Stimulated activated naive CD8-positive, alpha-beta T cell treated with anti-CD3 and anti-CD28 coated beads, Interleukin-15, amount 100 ng/mL, for 72 hours (primary cell): ENCODE measurements at regions not wholly inside any gene's neighbourhood (a gene's known extent, or its start where the extent isn't known, plus 50 kb on each side); places are given as distances from the start of the nearest gene placed in this dataset.

ENCODE experiments used
- ATAC-seq: fragments of 150-1000 bp; cut with Tn5 transposase; 2 replicates; pipeline ENCODE4 v1.10.0; 2021; ENCODE audit warnings: mild to moderate bottlenecking, moderate library complexity
- DNase-seq, 2 donors: peaks; one replicate each; pipeline ENCODE4 v3.0.0; 2021 to 2022
- H3K27ac Mint-ChIP-seq, 2 donors: one replicate each; pipeline ENCODE4 v1.8.0; 2022; ENCODE audit warnings: mild to moderate bottlenecking in 2 of 2, mixed read lengths in 2 of 2, moderate library complexity in 2 of 2
- H3K27me3 Mint-ChIP-seq: one replicate; pipeline ENCODE4 v1.8.0; 2022; ENCODE audit warnings: mixed read lengths
- H3K4me1 Mint-ChIP-seq: one replicate; pipeline ENCODE4 v1.8.0; 2022; ENCODE audit warnings: mild to moderate bottlenecking, mixed read lengths
- H3K4me3 Mint-ChIP-seq, 2 donors: one replicate each; pipeline ENCODE4 v1.8.0; 2022; ENCODE audit warnings: mild to moderate bottlenecking in 2 of 2, mixed read lengths in 2 of 2, moderate library complexity in 1 of 2
- H3K9me3 Mint-ChIP-seq, 2 donors: one replicate each; pipeline ENCODE4 v1.8.0; 2022; ENCODE audit warnings: mixed read lengths in 2 of 2

DNA sequence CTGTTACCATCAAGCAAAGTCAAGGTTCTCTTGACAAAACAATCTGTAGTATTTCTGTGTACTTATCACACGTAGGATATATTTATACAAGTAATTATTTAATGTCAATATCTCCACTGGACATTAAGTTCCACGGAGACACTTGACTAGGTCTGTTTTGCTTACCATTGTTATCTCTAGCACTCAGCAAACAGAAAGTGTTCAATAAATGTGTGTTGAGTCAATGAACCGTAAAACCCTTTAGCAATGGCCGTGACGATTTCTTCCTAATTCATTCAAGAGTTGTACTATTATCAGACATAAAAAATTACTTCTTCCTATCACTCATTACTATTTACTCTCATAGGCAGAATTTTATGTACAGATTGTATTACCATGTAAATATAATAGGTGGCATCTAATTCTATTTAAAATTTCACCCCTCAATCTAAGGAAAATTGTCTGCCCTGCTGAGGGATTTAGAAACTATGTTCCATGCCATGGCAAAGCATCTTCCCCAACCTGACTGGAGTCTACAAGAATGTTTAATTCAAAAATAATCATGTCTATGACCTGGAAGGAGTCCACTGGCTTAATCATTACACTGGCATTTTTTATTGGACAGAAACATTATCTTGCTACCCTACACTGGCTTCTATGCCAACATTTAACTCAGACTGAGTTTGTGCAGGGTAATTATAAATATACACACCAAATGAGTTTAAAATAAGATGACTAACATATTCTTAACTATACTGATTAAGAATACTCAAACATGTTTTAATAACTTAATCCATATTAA, 301.9 kb downstream of the ZEB2 start:
- Mint-ChIP-seq H3K27me3 (no peaks in the 10 kb centered on the region), H3K4me1 (peaks cover 32% of the 10 kb centered on the region), H3K27ac (no peak overlapping the region), H3K9me3 (no peaks in the 10 kb centered on the region), H3K4me3 (no peak overlapping the region)
- DNase-seq (no peak), ATAC-seq (no peak)

DNA sequence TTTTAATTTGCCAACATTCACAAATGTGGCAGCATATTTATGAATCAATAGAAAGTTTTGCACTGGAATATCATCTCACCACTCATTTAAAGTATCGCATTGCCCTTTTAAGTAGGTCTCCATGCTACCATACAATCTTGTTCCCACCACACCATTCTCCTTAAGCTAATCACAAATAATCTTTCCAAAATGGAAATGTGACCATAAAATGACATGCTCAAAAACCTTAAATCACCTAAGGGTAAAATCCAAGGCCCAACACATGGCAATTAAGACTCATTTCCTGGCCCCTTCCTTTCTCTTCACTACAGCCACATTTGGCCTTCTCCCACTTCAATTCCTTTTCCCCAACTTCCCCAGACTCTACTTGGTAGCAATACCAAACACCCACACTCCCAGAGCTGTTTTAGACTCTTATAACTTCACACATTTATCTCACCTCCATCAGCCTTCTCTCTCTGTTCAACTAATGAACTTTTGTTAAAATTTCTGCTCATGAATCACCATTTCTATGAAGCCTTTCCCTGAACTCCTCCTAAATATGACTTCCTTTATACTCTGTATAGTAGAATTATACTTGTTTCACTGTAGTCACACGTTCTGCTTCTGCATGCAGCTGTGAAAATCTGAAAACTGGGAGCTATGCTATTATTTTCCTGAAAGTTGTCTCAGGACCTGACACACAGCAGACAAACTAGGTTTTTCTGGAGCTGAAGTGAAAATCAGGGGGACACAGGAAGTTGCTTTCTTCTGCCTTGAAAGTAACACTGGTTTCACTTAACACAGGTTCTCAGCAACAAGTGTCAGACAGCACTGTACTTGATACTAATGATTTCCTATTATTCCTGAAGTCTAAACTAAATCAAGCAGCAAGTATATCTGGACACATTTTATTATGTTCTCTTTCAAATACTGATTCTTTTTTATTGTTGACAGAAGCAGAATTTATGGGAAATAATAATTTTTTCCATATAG, 303.9 kb downstream of the ZEB2 start:
- no peak for DNase-seq
- Mint-ChIP-seq H3K27me3 (no peaks in the 10 kb centered on the region), H3K4me1 (peaks cover 47% of the 10 kb centered on the region), H3K4me3 (peak overlapping the region; percentile 68 to 72), H3K27ac (peak overlapping the region; percentile 72 to 94), H3K9me3 (no peaks in the 10 kb centered on the region)
- ATAC-seq: peak; percentile 82

DNA sequence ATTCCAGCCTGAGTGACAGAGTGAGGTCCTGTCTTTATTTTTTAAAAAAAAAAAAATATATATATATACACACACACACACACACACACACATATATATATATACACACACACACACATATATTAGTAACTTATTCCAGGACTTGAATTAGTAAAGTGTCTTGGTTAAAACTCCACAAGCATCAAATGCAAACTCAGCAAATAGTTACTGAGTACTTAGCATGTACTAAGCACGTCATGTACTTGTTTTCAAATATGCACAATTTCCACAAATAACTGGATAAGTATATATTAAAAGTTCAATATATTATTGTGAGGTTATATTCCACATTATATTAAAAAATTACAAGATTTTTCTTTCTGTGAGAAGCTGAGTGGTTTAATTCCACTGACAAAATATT, 304.7 kb downstream of the ZEB2 start:
- Mint-ChIP-seq H3K27ac (no peak overlapping the region), H3K4me3 (no peak overlapping the region), H3K4me1 (peaks cover 50% of the 10 kb centered on the region), H3K27me3 (no peaks in the 10 kb centered on the region), H3K9me3 (no peaks in the 10 kb centered on the region)
- ATAC-seq: no peak
- DNase-seq: no peak

DNA sequence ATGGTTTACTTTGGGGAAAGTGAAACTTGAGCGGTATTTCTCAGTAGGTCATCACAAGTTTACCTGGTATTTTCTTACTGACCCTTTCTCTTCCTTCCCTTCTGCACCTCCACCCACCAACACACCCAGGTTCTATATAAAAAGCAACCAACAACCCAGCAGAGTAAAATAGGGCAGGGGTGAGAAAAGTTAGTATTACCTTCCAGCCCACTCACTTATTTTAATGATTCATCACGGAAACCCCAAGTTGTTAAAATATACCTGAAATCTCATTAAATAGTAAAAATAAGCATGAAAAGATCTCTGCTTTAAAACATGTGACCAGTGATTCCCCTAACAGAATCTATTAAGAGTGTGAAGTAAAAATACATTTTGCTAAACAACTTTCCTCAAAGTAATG, 306.1 kb downstream of the ZEB2 start:
- Mint-ChIP-seq H3K9me3 (no peaks in the 10 kb centered on the region), H3K27ac (peak overlapping the region; percentile 74 to 77), H3K4me3 (peak overlapping the region; percentile 21 to 47), H3K4me1 (peaks cover 50% of the 10 kb centered on the region), H3K27me3 (no peaks in the 10 kb centered on the region)
- ATAC-seq (peak; percentile 85), DNase-seq (no peak)

DNA sequence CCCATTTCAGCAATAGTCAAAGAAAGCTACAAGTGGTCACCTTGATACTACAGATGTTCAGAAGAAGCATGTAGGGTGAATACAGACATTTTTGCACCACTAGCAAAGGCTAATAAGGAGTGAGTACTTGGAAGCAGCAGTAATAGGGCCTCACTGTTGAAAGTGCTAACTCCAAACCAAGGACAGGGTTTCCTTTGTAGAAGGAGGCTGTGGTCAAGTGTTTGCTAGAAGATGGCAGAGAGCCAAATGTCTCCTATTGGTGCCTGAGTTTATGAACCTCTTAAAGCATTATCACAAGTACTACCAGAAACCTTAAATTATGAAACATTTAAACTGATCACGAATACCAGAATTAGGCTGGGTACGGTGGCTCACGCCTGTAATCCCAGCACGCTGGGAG, 308.1 kb downstream of the ZEB2 start:
- Mint-ChIP-seq H3K4me1 (peaks cover 48% of the 10 kb centered on the region), H3K27ac (no peak overlapping the region), H3K9me3 (no peaks in the 10 kb centered on the region), H3K27me3 (no peaks in the 10 kb centered on the region), H3K4me3 (no peak overlapping the region)
- ATAC-seq (no peak), DNase-seq (no peak)

DNA sequence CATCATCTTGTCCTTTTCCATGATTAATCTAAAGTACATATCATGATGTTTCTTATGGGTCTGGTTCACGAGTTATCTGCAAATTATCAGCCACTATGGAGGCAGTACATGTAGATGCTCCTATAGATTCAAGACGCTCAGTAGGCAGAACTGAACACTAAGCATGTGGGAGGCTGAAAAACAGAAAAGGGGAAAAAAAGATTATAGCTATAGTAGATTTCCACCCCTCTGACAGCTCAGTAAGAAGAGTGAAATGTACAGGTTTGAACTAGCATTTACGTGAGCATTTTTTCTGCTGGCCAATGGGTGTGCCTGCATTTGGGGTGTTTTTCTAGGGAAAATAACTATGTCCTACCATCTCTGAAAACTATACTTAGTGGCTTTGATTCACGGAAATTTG, 308.9 kb downstream of the ZEB2 start:
- H3K4me3 Mint-ChIP-seq: no peak overlapping the region
- no peak for DNase-seq
- no peaks in the 10 kb centered on the region for H3K9me3 Mint-ChIP-seq
- H3K4me1 Mint-ChIP-seq: peaks cover 42% of the 10 kb centered on the region
- no peak overlapping the region for H3K27ac Mint-ChIP-seq
- H3K27me3 Mint-ChIP-seq: no peaks in the 10 kb centered on the region
- no peak for ATAC-seq

DNA sequence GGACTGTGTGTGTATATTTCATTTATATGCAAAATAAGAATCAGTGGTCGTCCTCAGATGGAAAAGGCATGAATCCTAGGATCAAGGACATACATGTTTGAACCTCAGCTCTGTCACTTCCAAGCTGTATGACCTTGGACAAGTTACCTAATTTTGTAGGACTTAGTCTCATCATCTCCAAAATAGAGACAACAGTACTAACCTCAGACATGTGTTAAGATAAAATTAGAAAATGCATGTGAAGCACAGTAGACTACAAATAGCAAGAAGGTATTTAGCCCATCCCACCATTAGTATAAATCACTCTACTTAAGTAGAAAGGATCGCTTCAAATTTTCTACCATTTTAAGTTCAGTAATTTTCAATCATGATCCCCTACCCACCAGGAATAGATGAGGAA, 309.8 kb downstream of the ZEB2 start:
- H3K4me1 Mint-ChIP-seq: peaks cover 36% of the 10 kb centered on the region
- H3K9me3 Mint-ChIP-seq: no peaks in the 10 kb centered on the region
- no peak overlapping the region for H3K4me3 Mint-ChIP-seq
- DNase-seq (no peak), ATAC-seq (no peak)
- H3K27ac Mint-ChIP-seq: no peak overlapping the region
- no peaks in the 10 kb centered on the region for H3K27me3 Mint-ChIP-seq

DNA sequence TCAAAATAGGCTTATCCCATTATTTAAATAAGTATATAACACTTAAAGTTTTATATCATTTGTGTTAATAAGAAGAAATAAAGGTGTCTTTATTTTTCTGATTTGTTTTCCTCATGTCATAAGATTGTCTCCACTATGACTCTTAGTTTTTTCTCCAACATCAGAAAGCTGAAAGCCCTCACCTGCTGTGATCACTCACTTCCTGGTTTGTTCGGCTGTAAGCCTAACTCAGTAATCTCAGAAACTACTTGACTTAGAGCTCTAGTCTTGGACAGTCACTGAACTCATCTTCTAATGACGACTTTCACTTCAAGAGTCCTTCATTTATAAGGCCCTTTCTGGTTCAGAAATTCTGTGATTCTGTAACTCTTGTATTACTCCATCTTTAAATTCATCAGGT, 311.0 kb downstream of the ZEB2 start:
- DNase-seq (no peak), ATAC-seq (no peak)
- peaks cover 25% of the 10 kb centered on the region for H3K4me1 Mint-ChIP-seq
- no peak overlapping the region for H3K4me3 Mint-ChIP-seq
- no peaks in the 10 kb centered on the region for H3K9me3 Mint-ChIP-seq
- H3K27me3 Mint-ChIP-seq: no peaks in the 10 kb centered on the region
- H3K27ac Mint-ChIP-seq: no peak overlapping the region

DNA sequence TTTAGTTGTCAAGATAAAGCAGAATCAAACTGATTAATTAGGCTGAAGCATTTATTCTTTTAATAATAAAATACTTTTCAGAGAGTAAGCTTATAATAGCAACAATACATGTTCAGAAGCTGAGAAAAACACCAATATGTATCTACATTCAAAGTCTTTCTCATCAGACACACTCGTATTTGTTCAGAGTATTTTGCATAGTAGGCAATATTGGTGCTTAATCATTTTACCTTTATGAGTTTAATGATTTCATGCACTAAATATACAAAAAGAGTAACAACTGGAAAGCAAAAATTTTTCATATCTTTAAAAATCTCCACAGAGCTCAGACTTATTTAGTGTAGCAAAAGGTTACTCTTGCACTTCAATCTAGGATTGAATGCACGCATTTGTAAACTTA, 313.9 kb downstream of the ZEB2 start:
- ATAC-seq: no peak
- Mint-ChIP-seq H3K4me3 (no peak overlapping the region), H3K4me1 (peaks cover 24% of the 10 kb centered on the region), H3K9me3 (no peaks in the 10 kb centered on the region), H3K27me3 (no peaks in the 10 kb centered on the region), H3K27ac (no peak overlapping the region)
- no peak for DNase-seq

DNA sequence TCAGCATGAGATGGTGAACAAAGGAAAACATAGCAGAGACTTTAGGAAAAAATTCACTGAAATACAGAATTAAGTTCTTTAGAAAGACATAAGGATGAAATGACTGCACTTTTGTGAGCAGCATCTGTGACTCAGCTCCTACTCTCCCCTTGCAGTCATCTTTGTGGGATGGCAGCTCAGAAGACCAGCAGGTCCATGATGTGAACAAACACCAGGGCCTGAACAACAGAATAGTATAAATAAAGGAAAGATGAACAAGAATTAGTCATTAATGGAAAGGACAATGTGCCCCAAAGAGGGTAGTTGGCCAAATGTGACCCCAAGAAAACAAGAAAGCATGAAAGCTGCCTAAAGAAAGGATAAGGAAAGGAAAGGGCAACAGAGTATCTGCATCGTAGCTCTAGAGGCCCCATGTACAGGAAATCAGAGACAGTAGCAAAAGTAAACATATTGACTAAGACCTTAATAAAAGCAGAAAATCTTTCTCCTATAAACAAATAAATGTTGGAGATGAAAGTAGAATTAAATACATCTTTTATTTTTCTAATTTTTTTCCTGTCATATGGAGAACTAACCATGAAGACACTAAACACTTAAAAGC, 318.0 kb downstream of the ZEB2 start:
- Mint-ChIP-seq H3K9me3 (no peaks in the 10 kb centered on the region), H3K4me1 (peaks cover 46% of the 10 kb centered on the region), H3K27ac (peak overlapping the region; percentile 1 to 16), H3K4me3 (peak overlapping the region in 1 of 2 donors; percentile 29), H3K27me3 (no peaks in the 10 kb centered on the region)
- no peak for DNase-seq
- ATAC-seq: peak; percentile 75

DNA sequence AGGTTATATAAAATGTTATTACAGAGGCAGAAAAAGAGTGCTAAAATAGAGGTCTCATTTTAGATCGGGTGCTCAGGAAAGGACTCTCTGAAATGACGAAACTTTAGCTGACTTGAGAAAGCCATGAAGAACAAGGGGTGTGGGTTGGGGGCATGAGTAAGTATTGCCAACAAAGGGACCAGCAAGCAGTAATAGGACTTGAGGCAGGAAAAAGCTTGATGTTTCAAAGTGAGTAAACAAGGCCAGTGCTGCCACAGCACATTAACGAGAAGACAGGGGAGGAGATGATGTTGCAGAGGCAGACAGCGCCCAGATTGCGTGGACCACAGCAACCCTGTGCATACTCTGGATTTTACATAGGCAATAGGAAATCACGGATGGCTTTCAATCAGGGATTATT, 318.8 kb downstream of the ZEB2 start:
- H3K27me3 Mint-ChIP-seq: no peaks in the 10 kb centered on the region
- DNase-seq (no peak), ATAC-seq (peak; percentile 53)
- H3K4me1 Mint-ChIP-seq: peaks cover 54% of the 10 kb centered on the region
- H3K4me3 Mint-ChIP-seq: peak overlapping the region in 1 of 2 donors; percentile 2
- peak overlapping the region in 1 of 2 donors; percentile 34 for H3K27ac Mint-ChIP-seq
- H3K9me3 Mint-ChIP-seq: no peaks in the 10 kb centered on the region

DNA sequence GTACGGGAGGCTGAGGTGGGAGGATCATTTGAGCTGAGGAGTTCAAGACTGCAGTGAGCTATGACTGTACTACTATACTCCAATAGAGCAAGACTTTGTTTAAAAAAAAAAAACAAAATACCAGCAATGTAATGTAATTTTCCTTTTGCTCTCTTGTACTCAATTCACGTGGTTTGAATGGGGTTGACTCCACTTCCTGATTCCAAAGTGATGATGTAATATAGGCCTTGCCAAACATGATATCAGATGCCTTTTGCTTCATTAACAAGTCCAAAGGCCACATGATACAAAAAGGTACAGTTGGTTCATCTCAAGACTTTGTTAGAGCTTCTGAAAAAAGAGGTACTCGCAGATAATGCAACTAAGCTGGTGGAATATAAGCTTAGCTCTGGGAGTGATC, 321.8 kb downstream of the ZEB2 start:
- ATAC-seq (peak; percentile 44), DNase-seq (no peak)
- Mint-ChIP-seq H3K4me1 (peaks cover 72% of the 10 kb centered on the region), H3K27me3 (no peaks in the 10 kb centered on the region), H3K9me3 (no peaks in the 10 kb centered on the region), H3K27ac (peak overlapping the region in 1 of 2 donors; percentile 38), H3K4me3 (no peak overlapping the region)

DNA sequence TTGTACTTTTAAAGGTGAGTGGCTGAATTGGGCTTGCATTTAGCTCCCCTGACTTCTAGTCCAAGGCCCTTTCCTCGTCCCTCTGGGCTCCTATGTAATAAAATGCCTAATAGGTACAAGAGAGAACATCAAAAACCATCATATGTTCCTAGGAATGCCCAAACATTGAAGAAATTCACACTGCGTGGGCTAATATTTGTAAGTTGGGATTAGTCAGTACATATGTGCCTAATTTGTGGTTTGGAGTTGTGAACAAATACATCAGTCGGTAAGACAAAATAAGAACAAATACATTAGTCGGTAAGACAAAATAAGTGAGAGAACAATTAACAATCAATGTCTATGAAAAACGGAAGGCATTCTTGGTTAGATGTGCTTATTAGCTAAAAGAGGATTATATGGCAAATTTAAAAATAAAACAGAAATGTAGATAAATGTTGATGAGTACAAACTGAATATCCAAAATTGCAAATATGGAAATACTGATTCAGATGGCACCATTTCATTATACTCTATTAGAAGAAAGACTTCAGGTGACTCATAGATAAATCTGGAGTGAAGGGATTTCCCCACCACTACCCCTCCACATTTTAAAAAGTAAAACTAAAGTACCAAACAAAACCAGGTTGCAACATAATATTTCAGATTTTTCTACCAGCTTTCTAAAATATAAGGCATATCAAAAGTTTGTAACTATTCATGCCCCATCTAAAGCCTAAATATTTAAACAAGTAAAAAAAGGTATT, 325.4 kb downstream of the ZEB2 start:
- DNase-seq: no peak
- ATAC-seq: peak; percentile 78
- Mint-ChIP-seq H3K9me3 (no peaks in the 10 kb centered on the region), H3K27me3 (no peaks in the 10 kb centered on the region), H3K27ac (peak overlapping the region; percentile 91 to 95), H3K4me1 (peaks cover 59% of the 10 kb centered on the region), H3K4me3 (peak overlapping the region; percentile 74 to 78)

DNA sequence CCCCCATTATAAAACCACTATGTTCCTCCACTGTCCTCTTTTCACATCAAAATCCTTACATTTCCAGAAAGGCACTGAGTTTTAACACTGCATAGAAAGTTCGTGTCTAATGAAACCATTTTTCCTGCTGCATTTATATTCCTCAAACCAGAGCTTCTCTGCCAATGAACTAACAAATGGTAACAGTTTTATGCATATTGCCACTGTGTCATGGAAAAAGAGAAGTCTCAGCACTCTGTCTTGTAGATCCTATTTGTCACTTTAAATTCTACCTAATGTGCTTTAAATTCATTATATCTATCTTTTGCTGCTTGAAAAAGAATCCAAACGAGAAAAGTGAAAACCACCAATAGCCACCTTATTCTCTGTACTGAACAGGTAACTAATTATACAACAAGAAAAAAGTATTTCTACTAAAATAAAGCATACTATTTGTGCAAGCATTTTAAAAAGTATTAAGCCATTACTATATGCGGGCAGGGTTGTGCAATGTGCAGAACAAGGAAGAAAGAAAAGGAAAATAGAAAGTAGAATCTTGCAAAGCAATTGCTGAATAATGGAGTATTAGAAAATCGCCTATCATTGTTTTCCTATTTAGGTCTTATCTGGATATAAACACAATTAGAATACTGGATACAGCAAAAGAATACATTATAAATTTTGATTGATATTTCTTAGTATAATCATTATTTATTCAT, 328.9 kb downstream of the ZEB2 start:
- Mint-ChIP-seq H3K27ac (no peak overlapping the region), H3K9me3 (no peaks in the 10 kb centered on the region), H3K4me3 (no peak overlapping the region), H3K4me1 (peaks cover 57% of the 10 kb centered on the region), H3K27me3 (no peaks in the 10 kb centered on the region)
- DNase-seq (no peak), ATAC-seq (no peak)

DNA sequence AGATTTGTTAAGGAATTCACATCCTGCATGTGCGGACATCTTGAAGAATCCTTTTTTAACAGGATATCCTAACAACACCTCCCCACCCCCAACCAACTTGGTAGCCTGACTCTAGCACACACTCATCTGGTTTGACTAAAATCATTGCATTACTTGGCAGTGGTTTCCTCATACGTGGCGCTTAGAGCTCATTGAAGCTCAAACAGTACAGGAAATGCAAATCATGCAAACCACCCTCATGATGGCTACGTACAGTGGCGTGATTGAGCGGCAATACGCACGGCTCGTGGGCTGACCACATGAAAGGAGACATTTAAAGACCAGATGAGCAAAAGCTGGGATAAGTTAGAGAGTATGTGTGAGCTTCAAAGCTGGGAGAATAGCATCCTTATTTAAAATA, 336.2 kb downstream of the ZEB2 start:
- Mint-ChIP-seq H3K9me3 (no peaks in the 10 kb centered on the region), H3K27ac (peak overlapping the region; percentile 76 to 80)
- peak; percentile 72 to 85 for DNase-seq

More for the DNA sequence above, 336.2 kb downstream of the ZEB2 start:
- H3K4me1 Mint-ChIP-seq: peaks cover 61% of the 10 kb centered on the region
- peak overlapping the region; percentile 60 to 75 for H3K4me3 Mint-ChIP-seq
- ATAC-seq: peak; percentile 100
- no peaks in the 10 kb centered on the region for H3K27me3 Mint-ChIP-seq
